SK-N-SH (cell line): ENCODE measurements at regions not wholly inside any gene's neighbourhood (a gene's known extent, or its start where the extent isn't known, plus 50 kb on each side); places are given as distances from the start of the nearest gene placed in this dataset.

Experiments
- CTCF ChIA-PET: fragments of 300-600, 350-600 bp; formaldehyde crosslinking; extraction: SDS; loops from one replicate; lab custom pipeline; 2021; lab: Yijun Ruan, JAX
- POLR2A ChIA-PET: fragments of 350-600 bp; sonication (Branson Sonifier 250); formaldehyde crosslinking; extraction: SDS; loops from one replicate; lab custom pipeline; 2020; ENCODE audit warnings: antibody characterized with exemption, inconsistent platforms; lab: Yijun Ruan, JAX
- DNase-seq: peaks from one replicate; pipeline ENCODE4 v3.0.0; 2012
- H2AFZ ChIP-seq: fragments of 200-600 bp; sonication (generic); 2 replicates; pipeline ENCODE4 v1.8.1; 2016; ENCODE audit warnings: antibody characterized with exemption, mild to moderate bottlenecking, low read depth
- H3F3A ChIP-seq: fragments of 200-600 bp; sonication (generic); replicated peaks from 2 replicates; pipeline ENCODE3; 2016; ENCODE audit warnings: antibody characterized with exemption, mild to moderate bottlenecking; ENCODE audit not compliant: insufficient read depth
- H3K27ac ChIP-seq, 2 experiments: fragments of 200-500 bp in 1 of 2; fragments of 200-600 bp in 1 of 2; sonication (Bioruptor generic) in 1 of 2; sonication (generic), shearing (Covaris generic) in 1 of 2; 2 replicates each; pipeline versions ENCODE4 v1.5.1 to v1.6.1; 2014 to 2016; ENCODE audit warnings: low read depth in 2 of 2, inconsistent platforms in 1 of 2, low read length in 1 of 2, mild to moderate bottlenecking in 1 of 2, mixed read lengths in 1 of 2
- H3K27me3 ChIP-seq: fragments of 200-600 bp; sonication (generic), shearing (Covaris generic); 2 replicates; pipeline ENCODE4 v1.6.1; 2016; ENCODE audit warnings: mixed run types; ENCODE audit not compliant: insufficient read depth
- H3K36me3 ChIP-seq, 2 experiments: fragments of 200-500 bp in 1 of 2; fragments of 200-600 bp in 1 of 2; sonication (Bioruptor generic) in 1 of 2; sonication (generic) in 1 of 2; replicated peaks in 1 of 2; 2 replicates each; pipeline versions ENCODE3 to v1.5.1; 2014 to 2016; ENCODE audit warnings: low read length in 1 of 2, mild to moderate bottlenecking in 1 of 2; ENCODE audit not compliant: insufficient read depth in 2 of 2, control insufficient read depth in 1 of 2
- H3K4me1 ChIP-seq, 2 experiments: fragments of 200-500 bp in 1 of 2; fragments of 200-600 bp in 1 of 2; sonication (Bioruptor generic) in 1 of 2; sonication (generic), shearing (Covaris generic) in 1 of 2; 2 replicates each; pipeline versions ENCODE4 v1.5.1 to v1.6.1; 2014 to 2016; ENCODE audit warnings: low read depth in 1 of 2, low read length in 1 of 2, mixed run types in 1 of 2; ENCODE audit not compliant: insufficient read depth in 2 of 2, control insufficient read depth in 1 of 2
- H3K4me2 ChIP-seq: fragments of 200-600 bp; sonication (generic), shearing (Covaris generic); 2 replicates; pipeline ENCODE4 v1.6.1; 2017; ENCODE audit warnings: mixed run types
- H3K4me3 ChIP-seq, 2 experiments: fragments of 200-500 bp in 1 of 2; fragments of 200-600 bp in 1 of 2; sonication (Bioruptor generic) in 1 of 2; sonication (generic), shearing (Covaris generic) in 1 of 2; 2 replicates each; pipeline versions ENCODE4 v1.5.1 to v1.8.1; 2014 to 2016; ENCODE audit warnings: low read depth in 2 of 2, inconsistent platforms in 1 of 2, low read length in 1 of 2, mild to moderate bottlenecking in 1 of 2, mixed read lengths in 1 of 2, moderate library complexity in 1 of 2
- H3K79me2 ChIP-seq: fragments of 200-600 bp; sonication (generic); 2 replicates; pipeline ENCODE4 v1.8.1; 2017; ENCODE audit warnings: mild to moderate bottlenecking; ENCODE audit not compliant: insufficient read depth
- H3K9ac ChIP-seq: fragments of 200-600 bp; sonication (generic); 2 replicates; pipeline ENCODE4 v1.6.1; 2017; ENCODE audit warnings: mixed run types
- H3K9me2 ChIP-seq: fragments of 200-600 bp; sonication (generic); 2 replicates; pipeline ENCODE4 v1.6.1; 2017; ENCODE audit warnings: mixed run types
- H3K9me3 ChIP-seq: fragments of 200-600 bp; sonication (generic); 2 replicates; pipeline ENCODE4 v1.6.1; 2017; ENCODE audit warnings: mixed run types, mild to moderate bottlenecking, moderate library complexity
- H4K20me1 ChIP-seq: fragments of 200-600 bp; sonication (generic); 2 replicates; pipeline ENCODE4 v1.6.1; 2017; ENCODE audit warnings: mild to moderate bottlenecking, mixed run types; ENCODE audit not compliant: insufficient read depth
- CHD2 ChIP-seq: fragments of 150-350 bp; IDR thresholded peaks from 2 replicates; pipeline ENCODE4 v1.6.1; 2018; ENCODE audit warnings: low read length; ENCODE audit not compliant: partially characterized antibody
- EZH2phosphoT487 ChIP-seq: fragments of 200-600 bp; sonication (generic); IDR thresholded peaks from 2 replicates; pipeline ENCODE4 v1.6.1; 2017; ENCODE audit warnings: low read depth, mixed run types, mild to moderate bottlenecking, antibody characterized with exemption, moderate library complexity, borderline replicate concordance
- FOSL2 ChIP-seq: IDR thresholded peaks from 2 replicates; pipeline ENCODE4 v1.4.0; 2012; ENCODE audit warnings: low read depth, mild to moderate bottlenecking, moderate library complexity, borderline replicate concordance
- GABPA ChIP-seq: IDR thresholded peaks from 2 replicates; pipeline ENCODE4 v1.4.0; 2012; ENCODE audit warnings: low read depth, mild to moderate bottlenecking
- GATA2 ChIP-seq: sonication (generic); formaldehyde crosslinking; IDR thresholded peaks from 2 replicates; pipeline ENCODE4 v1.5.0; 2020; ENCODE audit warnings: mild to moderate bottlenecking, missing genetic modification reagents
- IRF3 ChIP-seq: fragments of 150-350 bp; IDR thresholded peaks from 2 replicates; pipeline ENCODE4 v1.6.1; 2016; ENCODE audit warnings: mild to moderate bottlenecking, low read depth, low read length
- JUND ChIP-seq: IDR thresholded peaks from 2 replicates; pipeline ENCODE4 v1.4.0; 2012
- MXI1 ChIP-seq: IDR thresholded peaks from 2 replicates; pipeline ENCODE4 v1.6.1; 2012; ENCODE audit warnings: mild to moderate bottlenecking, low read depth, low read length, improper control_type of control experiment
- NFIC ChIP-seq: IDR thresholded peaks from 2 replicates; pipeline ENCODE4 v1.4.0; 2012; ENCODE audit warnings: borderline replicate concordance
- RAD21 ChIP-seq: IDR thresholded peaks from 2 replicates; pipeline ENCODE4 v1.6.1; 2012; ENCODE audit warnings: mild to moderate bottlenecking, low read length
- RXRA ChIP-seq: IDR thresholded peaks from 2 replicates; pipeline ENCODE4 v1.4.0; 2012; ENCODE audit warnings: low read depth, mild to moderate bottlenecking, borderline replicate concordance
- TAF1 ChIP-seq: IDR thresholded peaks from 2 replicates; pipeline ENCODE4 v1.6.1; 2012; ENCODE audit warnings: low read depth, mild to moderate bottlenecking, low read length, moderate library complexity, borderline replicate concordance
- TEAD4 ChIP-seq: IDR thresholded peaks from 2 replicates; pipeline ENCODE4 v1.4.0; 2012; ENCODE audit warnings: mild to moderate bottlenecking, borderline replicate concordance; ENCODE audit not compliant: insufficient read depth
- USF1 ChIP-seq: IDR thresholded peaks from 2 replicates; pipeline ENCODE4 v1.4.0; 2012; ENCODE audit warnings: low read depth, borderline replicate concordance
- YY1 ChIP-seq: IDR thresholded peaks from 2 replicates; pipeline ENCODE4 v1.4.0; 2012; ENCODE audit warnings: low read depth, mild to moderate bottlenecking
- WGBS: methylation state at CpG from one replicate; pipeline ENCODE4 v1.1.6; 2017; ENCODE audit warnings: low lambda C conversion rate; 5-methylcytosine and 5-hydroxymethylcytosine counted together

- H4K20me1 ChIP-seq = no peaks in the 10 kb centered on the region
- no peaks in the 10 kb centered on the region for H3K27me3 ChIP-seq
- H3K9ac ChIP-seq = peak overlapping the region; percentile 34; the same call in 1 of the 2 replicates
- H3K27ac ChIP-seq = peak overlapping the region in 1 of 2 experiments; percentile 43; a peak in 2 of 4 replicates
- H3K36me3 ChIP-seq = no peaks in the 10 kb centered on the region
- no peaks in the 10 kb centered on the region for H3F3A ChIP-seq
- H3K9me3 ChIP-seq = no peaks in the 10 kb centered on the region
- peak overlapping the region; percentile 37; the same call in 1 of the 2 replicates for H2AFZ ChIP-seq
- POLR2A ChIA-PET = interaction anchor here (0.6 kb wide), 1 partner anchor 202 kb away, joined by 3 read pairs; no protein-coding TSS in a partner anchor
- H3K4me1 ChIP-seq = peaks cover 0 to 24% of the 10 kb centered on the region in 2 experiments; a peak in 2 of 4 replicates
- H3K4me3 ChIP-seq = no peak overlapping the region
- no peak for TF ChIP-seq USF1
- no peak for TF ChIP-seq GABPA
- no peak for TF ChIP-seq CHD2
- no peak for TF ChIP-seq YY1
- TF ChIP-seq, all 33 proteins: peak for 0
- Histone ChIP-seq H3K79me2 (no peaks in the 10 kb centered on the region), H3K9me2 (no peaks in the 10 kb centered on the region), H3K4me2 (no peak overlapping the region)
- DNase-seq = no peak
- CTCF ChIA-PET = no interaction called here
Measured at GRCh38 chr2:203789618-203790017, 78.0 kb upstream of the CTLA4 start.

GRCh38 chr2:203790134-203790852, 77.3 kb upstream of the CTLA4 start:
- Histone ChIP-seq H3F3A (no peaks in the 10 kb centered on the region), H3K9ac (peak overlapping the region; percentile 34; the same call in 1 of the 2 replicates), H3K9me3 (no peaks in the 10 kb centered on the region), H3K79me2 (no peaks in the 10 kb centered on the region), H3K36me3 (no peaks in the 10 kb centered on the region), H3K9me2 (no peaks in the 10 kb centered on the region), H3K4me1 (peaks cover 0 to 24% of the 10 kb centered on the region in 2 experiments; a peak in 2 of 4 replicates), H3K27me3 (no peaks in the 10 kb centered on the region), H3K27ac (peak overlapping the region in 1 of 2 experiments; percentile 43; a peak in 2 of 4 replicates), H2AFZ (peak overlapping the region; percentile 37; the same call in 1 of the 2 replicates), H3K4me3 (no peak overlapping the region), H3K4me2 (no peak overlapping the region), H4K20me1 (no peaks in the 10 kb centered on the region)
- CTCF ChIA-PET = interaction anchor here (1.4 to 4.1 kb wide), 2 partner anchors 8 to 16 kb away, joined by 3 to 19 read pairs; no protein-coding TSS in a partner anchor
- 89% methylated on average over 2 of the region's 2 CpGs for WGBS
- POLR2A ChIA-PET = interaction anchor here (0.6 kb wide), 1 partner anchor 202 kb away, joined by 3 read pairs; no protein-coding TSS in a partner anchor
- TF ChIP-seq JUND (no peak), RAD21 (no peak), NFIC (no peak), TAF1 (no peak), USF1 (no peak), IRF3 (no peak), RXRA (no peak), EZH2phosphoT487 (no peak), MXI1 (no peak), FOSL2 (no peak), TEAD4 (no peak), GATA2 (no peak)
- no peak for DNase-seq
